ELF-1 (cell line): ENCODE measurements at regions not wholly inside any gene's neighbourhood (a gene's known extent, or its start where the extent isn't known, plus 50 kb on each side); places are given as distances from the start of the nearest gene placed in this dataset.
"Not testable (repeated sequence)": the region's sequence is repeated elsewhere in the genome, so short reads cannot be mapped to it uniquely, and the experiment has no call there.

ENCODE experiments used
- DNase-seq: peaks from one replicate; pipeline ENCODE4 v3.0.0-alpha.2; 2016; ENCODE audit warnings: low read depth, low spot score

DNA sequence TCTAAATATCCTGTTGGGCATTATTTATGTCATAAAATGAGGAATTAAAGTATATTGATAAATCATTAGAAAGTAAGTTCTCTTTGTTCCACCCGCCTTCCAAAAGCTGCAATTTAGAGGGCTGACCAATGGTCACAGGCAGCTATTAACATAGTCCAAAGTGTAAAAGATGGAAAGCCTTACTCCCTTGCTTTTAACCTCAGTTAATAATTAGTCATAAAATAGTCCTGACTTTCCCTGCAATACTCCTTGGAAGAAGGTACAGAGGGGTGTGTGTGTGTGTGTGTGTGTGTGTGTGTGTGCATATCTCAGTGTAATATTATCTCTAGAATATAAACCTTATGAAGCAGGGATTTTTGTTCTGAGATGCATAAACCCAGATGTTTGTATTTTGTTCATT is 275.4 kb downstream of the FAT4 start:
- DNase-seq, result no peak

DNA sequence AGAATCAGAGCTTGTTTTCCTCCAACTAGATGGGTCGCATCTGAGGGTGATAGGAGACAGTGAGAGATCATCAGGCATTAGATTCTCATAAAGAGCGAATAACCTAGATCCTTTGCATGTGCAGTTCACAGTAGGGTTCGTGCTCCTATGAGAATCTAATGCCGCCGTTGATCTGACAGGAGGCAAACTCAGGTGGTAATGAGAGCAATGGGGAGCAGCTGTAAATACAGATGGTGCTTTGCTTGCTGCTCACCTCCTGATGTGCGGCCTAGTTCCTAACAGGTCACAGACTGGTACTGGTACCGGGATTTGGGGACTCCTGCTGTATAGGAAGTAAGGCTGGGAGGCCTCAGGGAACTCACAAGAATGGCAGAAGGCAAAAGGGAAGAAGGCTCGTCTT is 276.5 kb downstream of the FAT4 start:
- no peak for DNase-seq

DNA sequence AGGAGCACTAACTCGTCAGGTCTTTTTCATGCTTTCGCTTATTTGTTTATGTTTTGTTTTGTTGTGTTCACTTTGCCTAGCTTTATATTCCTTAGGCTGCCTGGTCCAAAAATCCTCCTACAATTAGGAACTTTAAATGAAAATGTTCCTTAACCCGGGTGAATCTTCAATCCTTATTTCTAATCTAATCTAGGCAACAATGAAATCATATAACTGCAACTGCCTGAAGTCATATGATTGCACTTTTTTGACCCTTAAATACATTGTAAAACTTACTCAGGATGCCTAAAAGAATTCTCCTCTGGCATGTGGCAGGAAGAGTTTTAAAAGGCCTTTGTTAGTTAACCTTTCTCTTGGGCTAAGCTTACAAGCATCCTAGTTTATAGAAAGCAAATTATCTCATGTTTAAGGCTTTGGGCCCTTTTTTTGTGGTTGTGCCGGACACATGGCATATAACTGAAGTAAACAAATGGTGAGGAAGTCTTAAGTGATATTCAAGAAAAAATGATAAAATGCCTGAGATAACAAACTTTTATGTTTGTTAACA is 279.4 kb downstream of the FAT4 start:
- DNase-seq, result no peak

DNA sequence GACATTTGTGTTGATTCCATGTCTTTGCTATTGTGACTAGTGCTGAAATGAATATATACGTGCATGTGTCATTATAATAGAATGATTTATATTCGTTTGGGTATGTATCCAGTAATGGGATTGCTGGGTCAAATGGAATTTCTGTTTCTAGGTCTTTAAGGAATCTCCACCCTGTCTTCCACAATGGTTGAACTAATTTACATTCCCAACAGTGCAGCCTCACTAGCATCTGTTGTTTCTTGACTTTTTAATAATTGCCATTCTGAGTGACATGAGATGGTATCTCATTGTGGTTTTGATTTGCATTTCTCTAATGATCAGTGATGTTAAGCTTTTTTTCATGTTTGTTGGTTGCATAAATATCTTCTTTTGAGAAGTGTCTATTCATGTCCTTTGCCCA is 291.2 kb downstream of the FAT4 start:
- not testable (repeated sequence) for DNase-seq

DNA sequence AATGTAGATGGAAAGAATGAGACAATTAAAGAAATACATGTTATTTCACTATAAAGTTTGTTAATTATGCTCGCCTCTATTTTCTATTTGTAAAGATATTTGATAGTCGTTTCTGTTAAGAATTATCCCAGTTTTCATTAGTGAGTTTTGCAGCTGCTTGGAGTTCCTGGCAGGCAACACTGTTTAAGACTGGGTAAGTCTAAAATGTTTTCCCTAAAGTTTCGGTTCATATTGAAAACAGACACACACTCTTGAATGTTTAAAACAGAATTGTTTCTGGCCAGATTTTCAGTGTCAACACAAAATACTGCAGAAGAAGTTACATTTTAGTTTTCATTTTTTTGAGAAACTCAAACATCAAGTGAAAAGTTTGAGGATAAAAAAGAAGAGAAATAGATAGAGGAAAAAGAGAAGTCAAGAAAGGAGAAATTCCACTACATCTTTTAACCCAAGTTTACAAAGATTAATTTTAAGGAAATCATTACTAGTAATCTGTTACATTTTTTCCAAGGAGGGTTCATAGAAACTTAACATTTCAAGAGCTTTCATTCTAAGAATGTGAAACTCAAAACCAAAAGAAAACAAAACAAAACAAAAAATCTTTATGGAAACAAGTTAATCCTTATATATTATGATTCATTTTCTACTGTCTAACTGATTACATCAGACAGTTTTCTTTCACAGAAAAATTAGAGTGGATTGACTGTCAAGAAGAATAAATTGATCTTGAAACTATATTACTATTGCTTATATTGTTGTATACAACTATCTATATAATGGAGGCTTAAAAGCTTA is 305.5 kb downstream of the FAT4 start:
- DNase-seq, result no peak

DNA sequence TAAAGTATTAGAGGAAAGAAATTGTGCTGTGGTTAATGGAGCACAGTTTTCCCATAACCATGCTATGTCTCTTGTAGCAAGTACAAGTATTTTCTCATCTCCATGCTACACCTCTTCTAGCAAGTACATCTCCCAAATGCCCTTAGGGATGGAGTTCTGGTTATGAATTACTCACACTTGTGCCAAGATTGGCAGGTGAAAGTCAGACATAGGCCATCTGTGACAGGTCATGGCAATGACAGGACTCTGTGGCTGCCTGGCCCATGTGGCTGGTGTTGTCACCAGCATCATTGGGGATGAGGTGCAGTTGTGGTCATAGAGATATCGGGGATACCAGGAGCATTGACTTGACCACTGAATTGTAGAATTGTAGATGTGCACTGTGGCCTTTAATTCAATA is 310.2 kb downstream of the FAT4 start:
- no peak for DNase-seq

DNA sequence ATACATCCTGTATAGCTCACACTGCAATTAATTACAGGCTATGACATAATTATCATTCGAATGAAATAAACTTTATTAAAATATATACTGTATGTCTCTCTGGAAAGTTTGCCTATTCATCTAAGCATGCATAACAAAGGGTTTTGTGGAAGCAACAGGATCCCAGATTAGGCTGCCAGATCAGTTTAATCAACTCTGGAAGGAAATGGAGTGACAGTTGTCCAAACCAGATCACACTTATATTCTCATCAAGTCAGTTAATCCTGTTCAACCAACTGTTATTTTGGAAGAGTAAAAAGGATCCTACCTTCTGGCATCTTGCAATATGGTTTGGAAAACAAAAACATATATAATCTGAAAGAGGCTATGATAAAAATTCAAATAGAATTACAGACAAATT is 312.2 kb downstream of the FAT4 start:
- no peak for DNase-seq

DNA sequence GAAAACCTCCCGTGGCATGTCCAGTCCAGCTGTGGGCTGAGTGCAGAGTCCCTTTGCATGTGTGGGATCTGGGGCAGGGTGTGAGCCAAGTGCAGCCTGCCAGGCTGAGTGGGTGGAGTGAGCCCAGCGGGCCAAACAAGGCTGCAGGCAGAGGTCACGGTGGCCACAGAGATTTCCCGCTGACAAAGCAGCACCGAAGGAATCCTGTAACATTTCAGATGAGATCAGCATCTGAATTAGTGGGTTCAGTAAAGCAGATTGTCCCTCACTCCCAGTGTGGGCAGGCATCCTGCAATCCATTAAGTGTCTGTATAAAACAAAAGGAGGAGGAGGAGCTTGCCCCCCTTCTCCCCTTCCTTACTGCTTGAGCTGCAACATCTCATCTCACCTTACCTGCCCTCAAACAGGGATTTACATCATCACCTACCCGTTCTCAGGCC is 324.4 kb downstream of the FAT4 start:
- DNase-seq, result peak; percentile 57

DNA sequence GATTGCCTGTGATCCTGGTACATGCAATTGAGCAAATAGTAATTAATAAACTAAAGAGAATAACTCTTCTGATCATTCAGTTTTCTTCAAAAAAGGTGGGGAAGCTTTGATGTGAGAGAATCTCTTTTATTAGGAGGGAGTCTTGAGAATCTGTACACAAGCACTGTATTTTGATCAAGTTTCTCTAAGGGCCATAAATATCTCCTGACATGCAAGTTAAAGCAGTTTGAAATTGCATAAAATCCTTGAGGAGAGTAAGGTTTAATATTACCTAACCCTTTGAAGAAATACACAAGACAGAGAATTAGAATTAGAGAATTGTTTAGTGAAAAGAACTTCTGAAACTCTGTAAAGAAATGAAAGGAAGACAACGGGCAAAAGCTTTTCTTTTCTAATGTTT is 326.9 kb downstream of the FAT4 start:
- no peak for DNase-seq

DNA sequence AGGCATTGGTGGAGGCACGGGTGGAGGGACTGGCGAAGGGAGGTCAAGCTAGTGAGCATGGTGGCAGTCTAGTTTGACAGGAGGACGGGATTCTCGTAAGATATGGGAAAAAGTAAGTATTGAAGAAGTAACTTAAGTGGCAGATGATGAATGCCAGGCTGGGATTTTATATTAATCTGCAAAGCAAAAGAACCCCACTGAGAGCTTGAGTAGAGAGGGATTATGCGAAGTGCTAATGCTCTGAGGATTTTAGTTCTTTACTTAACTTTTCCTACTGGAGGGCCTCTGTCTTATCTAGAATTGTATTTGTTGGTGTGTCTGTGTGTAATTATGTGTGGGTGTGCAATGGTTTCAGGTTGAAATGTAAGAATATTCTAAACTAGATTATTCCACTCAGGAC is 327.9 kb downstream of the FAT4 start:
- DNase-seq, result no peak

DNA sequence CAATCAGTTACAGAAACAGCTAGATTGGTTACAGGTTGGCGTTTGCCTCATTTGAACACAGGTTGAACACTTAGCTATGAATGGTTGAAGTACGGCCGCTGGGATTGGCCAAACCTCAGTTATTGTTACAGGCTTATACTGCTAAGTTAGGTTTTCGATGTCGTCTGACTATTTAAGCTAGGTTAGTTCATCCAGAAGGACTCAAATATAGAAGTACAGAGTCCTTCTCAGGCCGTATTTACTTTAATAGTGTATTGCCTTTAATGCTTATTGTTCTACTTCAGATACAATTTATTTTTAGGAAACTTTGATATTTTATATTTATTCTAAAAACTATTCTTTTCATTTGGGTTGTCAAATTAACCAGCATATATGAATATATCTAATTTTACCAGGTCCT is 334.7 kb downstream of the FAT4 start:
- DNase-seq, result no peak

DNA sequence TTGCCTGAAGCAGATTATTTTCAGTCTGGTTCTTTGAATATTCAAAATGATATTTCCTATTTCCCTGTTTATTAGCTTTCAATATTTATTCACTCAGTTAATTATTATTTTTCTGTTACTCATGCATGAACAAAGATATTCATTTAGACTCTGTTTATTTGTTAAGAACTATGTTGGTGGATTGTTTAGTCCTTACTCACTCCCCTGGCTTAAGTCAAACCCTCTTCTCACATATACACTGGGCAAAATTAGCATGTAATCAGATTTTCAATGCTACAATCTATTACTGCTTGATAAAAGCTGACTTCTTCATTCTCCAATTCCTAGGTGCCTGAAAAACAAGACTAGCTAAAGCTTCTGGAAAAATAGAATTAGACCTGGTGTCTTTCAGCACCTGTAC is 335.8 kb downstream of the FAT4 start:
- DNase-seq, result no peak

DNA sequence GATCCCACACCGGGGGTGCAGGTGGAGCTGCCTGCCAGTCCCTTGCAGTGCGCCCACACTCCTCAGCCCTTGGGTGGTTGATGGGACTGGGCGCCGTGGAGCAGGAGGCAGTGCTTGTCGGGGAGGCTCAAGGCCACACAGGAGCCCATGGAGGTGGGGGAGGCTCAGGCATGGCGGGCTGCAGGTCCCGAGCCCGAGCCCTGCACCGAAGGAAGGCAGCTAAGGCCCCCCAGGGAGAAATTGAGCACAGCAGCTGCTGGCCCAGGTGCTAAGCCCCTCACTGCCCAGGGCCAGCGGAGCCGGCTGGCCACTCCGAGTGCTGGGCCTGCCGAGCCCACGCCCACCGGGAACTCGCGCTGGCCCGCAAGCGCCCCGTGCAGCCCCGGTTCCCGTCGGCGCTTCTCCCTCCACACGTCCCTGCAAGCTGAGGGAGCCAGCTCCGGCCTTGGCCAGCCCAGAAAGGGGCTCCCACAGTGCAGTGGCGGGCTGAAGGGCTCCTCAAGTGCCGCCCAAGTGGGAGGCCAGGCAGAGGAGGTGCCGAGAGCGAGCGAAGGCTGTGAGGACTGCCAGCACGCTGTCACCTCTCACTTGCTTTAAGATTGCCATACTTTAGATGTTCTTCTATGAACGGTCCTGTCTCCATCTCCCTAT is 337.1 kb downstream of the FAT4 start:
- not testable (repeated sequence) for DNase-seq

DNA sequence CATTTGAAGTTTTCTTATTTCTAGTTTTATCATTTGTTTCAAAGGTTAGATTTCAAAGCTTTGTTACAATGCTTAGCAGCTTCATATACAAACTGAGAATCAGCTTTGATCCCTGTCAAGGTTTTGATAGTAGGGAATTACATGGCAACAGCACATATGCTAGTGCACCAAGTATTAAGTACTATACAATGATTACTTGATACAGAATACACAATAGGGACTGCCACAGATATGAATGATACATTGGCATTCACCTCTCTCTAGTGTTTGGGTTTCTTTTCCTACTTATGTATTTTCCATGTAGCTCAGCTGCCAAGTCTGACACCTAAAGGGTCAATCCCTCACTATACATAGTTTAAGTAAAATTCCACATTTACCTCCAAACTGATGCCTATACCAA is 344.0 kb downstream of the FAT4 start:
- no peak for DNase-seq

DNA sequence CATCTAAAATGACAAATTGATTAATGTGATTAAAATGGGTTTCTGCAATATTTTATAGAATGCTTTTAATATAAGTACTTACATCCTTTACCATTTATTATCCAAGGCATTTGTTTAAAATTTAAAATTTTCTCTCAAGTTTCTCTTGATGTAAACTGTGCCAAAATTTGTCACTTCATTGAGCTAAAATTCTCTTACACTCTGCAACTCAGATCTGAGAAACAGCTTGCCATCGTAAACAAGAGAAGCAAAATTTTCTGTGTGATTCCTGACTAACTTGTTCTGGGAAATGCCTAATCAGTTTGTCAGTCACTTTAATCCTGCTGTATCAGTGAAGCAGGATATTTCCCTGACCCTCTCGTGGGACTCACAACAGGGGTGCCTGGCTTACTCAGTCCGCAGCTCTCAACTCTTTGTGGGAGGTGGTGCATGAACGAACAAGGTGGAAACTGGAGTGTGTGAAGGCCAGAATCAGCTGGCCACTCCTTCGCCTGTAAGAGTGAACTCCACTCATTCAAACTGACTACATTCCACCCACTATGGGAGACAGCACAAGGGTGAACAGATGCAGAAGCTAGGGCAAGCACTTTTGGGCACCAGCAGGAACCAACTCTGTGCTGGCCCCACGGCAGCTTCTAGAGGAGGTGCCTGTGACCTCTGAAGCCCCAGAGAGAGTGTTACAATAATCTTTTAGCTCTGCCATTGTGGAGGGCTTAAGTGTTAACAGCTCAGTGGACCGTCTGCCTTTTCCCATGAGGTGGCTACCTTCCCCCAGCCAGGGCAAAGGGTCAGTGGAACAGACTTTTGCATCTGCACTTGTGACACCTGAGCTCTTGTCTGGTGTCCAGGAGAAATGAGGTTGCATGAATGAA is 349.4 kb downstream of the FAT4 start:
- no peak for DNase-seq

DNA sequence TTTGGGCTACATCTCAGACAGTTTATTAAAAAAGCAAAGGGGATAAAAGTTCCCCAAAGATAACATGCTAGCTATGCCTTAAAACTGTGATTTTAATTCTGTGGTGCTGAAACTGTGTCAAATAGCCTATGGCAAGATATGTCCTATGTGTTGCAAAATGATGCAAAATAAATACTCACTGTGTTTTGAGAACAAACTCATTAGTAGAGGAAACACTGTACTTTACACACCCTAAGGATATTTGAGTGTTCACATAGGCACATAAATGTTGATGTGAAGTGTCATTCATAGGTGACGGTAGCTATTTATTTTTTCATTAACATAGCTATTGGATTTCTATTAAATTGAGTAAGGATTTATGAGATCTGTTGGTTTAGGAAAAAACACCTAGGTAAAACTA is 351.9 kb downstream of the FAT4 start:
- no peak for DNase-seq

DNA sequence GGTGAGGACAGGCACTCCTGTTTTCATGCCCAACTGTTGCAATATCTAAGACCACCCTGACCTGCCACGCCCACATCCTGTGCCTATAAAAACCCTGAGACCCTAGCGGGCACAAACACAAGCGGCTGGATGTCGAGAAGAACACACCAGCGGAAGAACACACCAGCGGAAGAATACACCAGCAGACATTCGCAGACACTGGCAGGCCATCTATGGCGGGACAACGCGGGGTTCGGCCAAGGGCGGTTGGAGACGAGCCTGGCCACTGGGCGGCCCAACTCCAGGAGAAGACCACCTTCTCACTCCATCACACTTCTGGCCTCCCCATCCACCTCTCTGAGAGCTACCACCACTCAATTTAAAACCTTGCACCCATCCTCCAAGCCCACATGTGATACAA is 361.4 kb downstream of the FAT4 start:
- DNase-seq, result no peak

DNA sequence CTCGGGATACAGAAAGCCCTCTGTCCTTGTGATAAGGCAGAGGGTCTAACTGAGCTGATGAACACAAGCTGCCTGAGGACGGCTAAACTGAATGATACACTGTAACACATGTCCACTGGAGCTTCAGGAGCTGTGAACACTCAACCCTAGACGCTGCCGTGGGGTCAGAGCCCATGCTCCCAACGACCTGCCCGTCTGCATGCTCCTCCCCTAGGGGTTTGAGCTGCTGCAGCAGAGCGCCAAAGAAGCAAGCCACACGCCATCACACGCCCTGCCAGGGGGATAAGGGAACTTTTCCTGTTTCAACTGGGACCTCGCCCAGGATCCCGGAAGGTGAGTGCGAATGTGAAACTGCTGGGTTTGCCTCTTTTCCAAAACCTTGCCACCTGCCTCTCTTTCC is 361.8 kb downstream of the FAT4 start:
- no peak for DNase-seq

DNA sequence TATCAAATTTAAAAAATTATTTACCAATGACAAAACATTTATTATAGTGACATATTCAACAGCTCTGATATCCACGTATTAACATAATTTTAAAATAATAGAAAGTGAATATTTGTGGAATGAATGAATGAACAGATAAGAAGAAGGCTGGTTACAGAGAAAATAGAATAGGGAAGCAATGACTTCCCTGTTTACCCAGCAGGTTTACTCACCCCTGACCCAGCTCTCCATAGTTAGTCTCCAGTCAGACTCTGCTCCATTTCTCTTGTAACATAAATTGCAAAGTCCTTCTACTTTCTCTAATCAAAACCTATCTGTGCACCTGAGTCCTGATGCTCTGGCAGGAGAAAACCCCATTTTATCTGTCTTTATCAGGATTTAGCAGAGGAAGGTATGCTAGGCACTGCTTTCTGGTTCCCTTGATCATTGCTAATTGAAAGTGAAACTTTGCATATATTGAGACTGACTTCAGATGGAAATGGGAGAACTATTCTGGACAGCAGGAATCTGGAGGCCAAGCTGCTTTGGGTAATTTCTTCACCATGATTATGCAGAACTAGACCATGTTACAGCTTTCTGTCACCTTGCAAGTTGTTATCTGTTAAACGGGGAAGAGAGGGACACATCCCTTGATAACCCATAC is 363.0 kb downstream of the FAT4 start:
- DNase-seq, result no peak

DNA sequence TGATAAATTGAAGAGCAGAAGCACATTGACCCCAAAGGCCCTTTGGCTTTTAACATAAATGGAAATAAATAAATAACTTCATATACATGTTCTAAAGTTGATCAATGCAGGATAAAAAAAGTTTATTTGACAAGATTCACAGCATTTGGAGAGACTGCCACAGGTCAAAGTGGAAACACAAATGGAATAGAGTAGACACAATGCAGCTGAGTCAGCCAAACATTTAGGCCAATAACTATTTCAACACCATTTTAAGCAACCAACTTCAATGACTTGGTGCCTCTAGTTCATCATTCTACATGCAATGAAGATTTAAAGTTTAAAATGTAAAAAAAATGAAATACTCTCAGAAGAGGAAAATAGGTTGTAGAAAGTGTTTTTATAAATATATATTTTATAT is 365.2 kb downstream of the FAT4 start:
- no peak for DNase-seq

DNA sequence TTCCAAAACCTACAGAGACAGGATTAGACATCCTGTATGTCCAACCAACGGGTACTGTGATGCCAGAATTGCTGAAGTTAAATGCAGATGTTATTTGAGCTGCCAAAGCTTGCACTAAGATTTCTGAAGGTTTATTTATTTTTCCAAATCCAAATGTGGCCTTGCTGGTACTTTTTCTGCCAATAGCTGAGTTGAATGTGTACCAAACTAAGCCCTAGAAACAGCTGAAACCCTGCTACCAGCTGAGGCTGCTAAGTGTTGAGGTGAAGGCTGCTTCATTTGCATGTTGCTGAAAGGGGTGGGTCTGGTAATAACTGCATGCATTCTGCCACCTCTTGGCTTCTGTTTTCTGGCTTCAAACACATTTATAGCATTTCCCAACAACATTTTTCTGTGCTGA is 366.5 kb downstream of the FAT4 start:
- DNase-seq, result no peak

DNA sequence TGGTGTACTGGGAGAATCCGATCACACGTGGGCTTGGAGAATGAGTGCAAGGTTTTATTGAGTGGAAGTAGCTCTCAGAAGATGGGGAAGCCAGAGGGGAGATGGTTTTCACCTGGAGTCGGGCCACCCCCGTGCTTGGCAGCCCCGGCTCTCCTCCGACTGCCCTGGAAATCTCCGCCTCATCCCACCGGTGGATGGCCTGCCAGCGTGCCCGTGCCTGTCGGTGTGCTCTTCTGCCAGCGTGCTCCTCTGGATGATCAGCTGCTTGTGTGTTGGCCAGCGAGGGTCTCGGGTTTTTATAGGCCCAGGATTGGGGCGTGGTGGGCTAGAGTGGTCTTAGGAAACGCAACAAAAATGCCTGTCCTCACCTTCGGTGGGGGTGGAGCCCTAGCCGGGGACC is 368.0 kb downstream of the FAT4 start:
- DNase-seq, result no peak
